ENCODE measurements at regions not wholly inside any gene's neighbourhood (a gene's known extent, or its start where the extent isn't known, plus 50 kb on each side); places are given as distances from the start of the nearest gene placed in this dataset.

DNA sequence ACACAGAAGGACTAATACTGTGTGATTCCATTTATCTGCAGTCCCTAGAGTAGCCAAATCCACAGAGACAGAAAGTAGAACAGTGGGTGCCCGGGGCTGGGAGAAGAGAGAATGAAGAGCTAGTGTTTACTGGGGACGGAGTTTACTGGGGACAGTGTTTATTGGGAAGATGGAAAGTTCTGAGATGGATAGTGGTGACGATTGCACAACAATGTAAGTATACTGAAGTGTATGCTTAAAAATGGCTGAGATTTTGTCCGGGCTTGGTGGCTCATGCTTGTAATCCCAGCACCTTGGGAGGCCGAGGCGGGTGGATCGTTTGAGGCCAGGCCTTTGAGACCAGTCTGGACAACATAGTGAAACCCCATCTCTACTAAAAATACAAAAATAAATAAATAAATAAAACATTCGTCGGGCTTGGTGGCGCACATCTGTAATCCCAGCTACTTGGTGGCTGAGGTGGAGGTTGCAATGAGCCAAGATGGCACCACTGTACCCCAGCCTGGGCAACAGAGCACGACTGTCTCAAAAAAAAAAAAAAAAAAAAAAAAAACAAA is 132.4 kb downstream of the CTTN start:
- TF ChIP-seq ELF4 (CRISPR knock-in tag; IDR thresholded peaks at IDR 0.05) (no peak), SETDB1 (IDR thresholded peaks at IDR 0.05; ENCODE audit: low read length) (no peak), ZNF707 (CRISPR knock-in tag; conservative IDR thresholded peaks at IDR 0.05) (no peak)

Data from K562 (cell line).